Activated CD8-positive, alpha-beta T cell treated with anti-CD3 and anti-CD28 coated beads for 36 hours (primary cell): ENCODE measurements at regions not wholly inside any gene's neighbourhood (a gene's known extent, or its start where the extent isn't known, plus 50 kb on each side); places are given as distances from the start of the nearest gene placed in this dataset.

Experiments used
- ATAC-seq: fragments of 200-7000 bp; cut with Tn5 transposase; one replicate; pipeline ENCODE4 v1.10.0; 2021; ENCODE audit warnings: mild to moderate bottlenecking, moderate library complexity
- CTCF ChIA-PET: fragments of 350-600 bp; sonication (Branson Sonifier 250); formaldehyde crosslinking; loops from one replicate; lab custom pipeline; 2021; ENCODE audit warnings: antibody characterized with exemption; lab: Charles Lee
- POLR2A ChIA-PET: fragments of 350-600 bp; sonication (Branson Sonifier 250); formaldehyde crosslinking; loops from one replicate; lab custom pipeline; 2021; ENCODE audit warnings: antibody characterized with exemption; lab: Charles Lee
- DNase-seq: peaks from one replicate; pipeline ENCODE4 v3.0.0-alpha.2; 2020
- H3K27ac Mint-ChIP-seq: one replicate; pipeline ENCODE4 v1.8.0; 2021; ENCODE audit warnings: mild to moderate bottlenecking, mixed read lengths
- H3K27me3 Mint-ChIP-seq: one replicate; pipeline ENCODE4 v1.8.0; 2021; ENCODE audit warnings: mixed read lengths
- H3K36me3 Mint-ChIP-seq: one replicate; pipeline ENCODE4 v1.8.0; 2021; ENCODE audit warnings: low read depth, mixed read lengths
- H3K4me1 Mint-ChIP-seq: one replicate; pipeline ENCODE4 v1.8.0; 2021; ENCODE audit warnings: low read depth, mixed read lengths
- H3K4me3 Mint-ChIP-seq: one replicate; pipeline ENCODE4 v1.8.0; 2021; ENCODE audit warnings: mild to moderate bottlenecking, moderate library complexity, mixed read lengths
- H3K9me3 Mint-ChIP-seq: one replicate; pipeline ENCODE4 v1.8.0; 2021; ENCODE audit warnings: mixed read lengths
- intact Hi-C: fragments of 100-400 bp; cut with micrococcal nuclease; formaldehyde crosslinking; loops from one replicate; pipeline ENCODE4 v1.10.0; 2022
- TF ChIP-seq, protein P1 (sequence below): fragments of 200-600 bp; IDR thresholded peaks from one replicate; pipeline ENCODE4 v1.8.0; 2022; ENCODE audit warnings: antibody characterized with exemption, mild to moderate bottlenecking

GRCh38 chrX:145694048-145694447 lies 123.6 kb upstream of the SLITRK2 start:
- no peak for ATAC-seq
- Mint-ChIP-seq H3K27me3 (no peaks in the 10 kb centered on the region), H3K36me3 (no peaks in the 10 kb centered on the region), H3K9me3 (peaks cover 3% of the 10 kb centered on the region), H3K4me3 (no peak overlapping the region), H3K4me1 (no peaks in the 10 kb centered on the region), H3K27ac (no peak overlapping the region)
- no peak for DNase-seq
- POLR2A ChIA-PET: no interaction called here
- TF ChIP-seq, protein P1, sequence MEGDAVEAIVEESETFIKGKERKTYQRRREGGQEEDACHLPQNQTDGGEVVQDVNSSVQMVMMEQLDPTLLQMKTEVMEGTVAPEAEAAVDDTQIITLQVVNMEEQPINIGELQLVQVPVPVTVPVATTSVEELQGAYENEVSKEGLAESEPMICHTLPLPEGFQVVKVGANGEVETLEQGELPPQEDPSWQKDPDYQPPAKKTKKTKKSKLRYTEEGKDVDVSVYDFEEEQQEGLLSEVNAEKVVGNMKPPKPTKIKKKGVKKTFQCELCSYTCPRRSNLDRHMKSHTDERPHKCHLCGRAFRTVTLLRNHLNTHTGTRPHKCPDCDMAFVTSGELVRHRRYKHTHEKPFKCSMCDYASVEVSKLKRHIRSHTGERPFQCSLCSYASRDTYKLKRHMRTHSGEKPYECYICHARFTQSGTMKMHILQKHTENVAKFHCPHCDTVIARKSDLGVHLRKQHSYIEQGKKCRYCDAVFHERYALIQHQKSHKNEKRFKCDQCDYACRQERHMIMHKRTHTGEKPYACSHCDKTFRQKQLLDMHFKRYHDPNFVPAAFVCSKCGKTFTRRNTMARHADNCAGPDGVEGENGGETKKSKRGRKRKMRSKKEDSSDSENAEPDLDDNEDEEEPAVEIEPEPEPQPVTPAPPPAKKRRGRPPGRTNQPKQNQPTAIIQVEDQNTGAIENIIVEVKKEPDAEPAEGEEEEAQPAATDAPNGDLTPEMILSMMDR: no peak
- CTCF ChIA-PET: no interaction called here
- intact Hi-C loops: no loop called here

DNA sequence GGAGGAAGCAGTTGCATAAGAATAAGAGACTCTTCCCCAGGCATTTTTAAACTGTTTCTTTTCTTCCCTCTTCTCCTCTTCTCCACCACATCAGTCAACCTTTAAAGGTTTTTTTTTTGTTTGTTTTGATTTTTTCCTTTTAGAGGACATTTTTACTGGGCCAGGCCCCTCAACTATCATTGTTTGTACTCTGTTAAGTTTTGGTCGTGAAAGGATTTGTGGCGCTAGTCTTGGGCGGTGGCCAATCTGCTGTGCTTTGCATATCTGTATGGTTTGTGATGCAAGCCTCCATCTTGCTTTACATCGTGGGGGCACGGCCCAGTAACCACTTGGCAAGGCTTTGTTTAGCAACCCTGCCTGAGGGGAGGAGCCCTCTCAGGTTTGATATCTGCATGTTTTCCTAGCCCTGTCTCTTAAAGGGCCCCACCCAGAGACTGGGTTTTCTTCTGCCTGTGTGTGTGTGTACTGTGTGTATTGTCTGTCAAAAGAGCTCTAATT lies 101.9 kb upstream of the SLITRK2 start:
- Mint-ChIP-seq H3K27ac (no peak overlapping the region), H3K9me3 (no peaks in the 10 kb centered on the region), H3K36me3 (no peaks in the 10 kb centered on the region), H3K27me3 (no peaks in the 10 kb centered on the region), H3K4me3 (no peak overlapping the region), H3K4me1 (no peaks in the 10 kb centered on the region)
- DNase-seq (no peak), ATAC-seq (no peak)
- POLR2A ChIA-PET: no interaction called here
- CTCF ChIA-PET: no interaction called here
- TF ChIP-seq, protein P1: no peak
- intact Hi-C loops: no loop called here

DNA sequence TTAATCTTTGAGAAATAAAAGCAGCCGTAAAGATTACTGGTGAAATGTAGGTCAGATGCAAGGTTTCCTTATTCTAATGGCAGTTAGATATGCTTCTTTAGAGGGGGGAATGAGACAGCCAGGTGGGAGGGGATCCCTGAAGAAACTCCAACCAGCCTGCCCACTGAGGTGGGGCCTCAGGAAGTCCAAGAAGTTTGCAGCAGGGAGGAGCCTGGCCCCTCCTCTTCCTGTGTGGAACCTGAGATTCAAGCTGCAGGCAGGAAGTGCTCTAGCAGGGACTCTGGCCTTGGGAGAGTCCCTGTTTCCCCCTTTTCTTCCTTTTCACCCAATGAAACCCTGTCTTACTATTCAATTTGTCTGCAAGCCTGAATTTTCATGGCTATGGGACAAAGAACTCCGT lies 101.4 kb upstream of the SLITRK2 start:
- H3K9me3 Mint-ChIP-seq: no peaks in the 10 kb centered on the region
- CTCF ChIA-PET: no interaction called here

GRCh38 chrX:145727476-145727875 lies 90.2 kb upstream of the SLITRK2 start:
- Mint-ChIP-seq H3K36me3 (no peaks in the 10 kb centered on the region), H3K9me3 (no peaks in the 10 kb centered on the region), H3K4me3 (no peak overlapping the region), H3K27me3 (no peaks in the 10 kb centered on the region), H3K27ac (no peak overlapping the region), H3K4me1 (no peaks in the 10 kb centered on the region)
- ATAC-seq (no peak), DNase-seq (no peak)
- ChIA-PET CTCF (no interaction called here), POLR2A (no interaction called here)
- TF ChIP-seq, protein P1: no peak
- intact Hi-C loops: no loop called here

More for the DNA sequence above, 101.4 kb upstream of the SLITRK2 start:
- Mint-ChIP-seq H3K4me3 (no peak overlapping the region), H3K36me3 (no peaks in the 10 kb centered on the region), H3K4me1 (no peaks in the 10 kb centered on the region), H3K27ac (no peak overlapping the region), H3K27me3 (no peaks in the 10 kb centered on the region)
- no peak for DNase-seq
- POLR2A ChIA-PET: no interaction called here
- ATAC-seq: no peak
- intact Hi-C loops: no loop called here
- TF ChIP-seq, protein P1: no peak

DNA sequence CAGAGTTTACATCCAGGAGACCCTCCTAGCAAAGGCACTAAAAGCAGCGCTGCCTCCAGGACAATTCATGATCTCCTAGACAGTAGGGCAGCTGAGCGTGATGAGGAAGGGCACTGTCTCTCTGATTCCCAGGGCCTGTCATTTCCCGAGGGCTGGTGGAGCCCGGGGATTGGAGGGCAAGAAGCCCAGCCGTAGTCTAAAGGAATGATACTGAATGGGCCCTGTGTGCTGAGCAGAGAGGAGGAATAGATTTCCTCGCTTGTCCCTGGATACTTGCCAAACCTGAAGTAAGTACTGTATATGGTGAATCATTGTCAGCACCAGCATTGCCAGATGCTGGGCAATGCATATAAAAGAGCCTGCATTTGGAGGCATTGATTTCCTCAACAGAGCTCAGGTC lies 88.0 kb upstream of the SLITRK2 start:
- Mint-ChIP-seq H3K27ac (no peak overlapping the region), H3K4me3 (no peak overlapping the region), H3K4me1 (no peaks in the 10 kb centered on the region), H3K9me3 (peaks cover 1% of the 10 kb centered on the region), H3K36me3 (no peaks in the 10 kb centered on the region), H3K27me3 (no peaks in the 10 kb centered on the region)
- ChIA-PET CTCF (no interaction called here), POLR2A (no interaction called here)
- TF ChIP-seq, protein P1: no peak
- no peak for ATAC-seq
- no peak for DNase-seq
- intact Hi-C loops: no loop called here
